A673 (cell line): ENCODE measurements at regions not wholly inside any gene's neighbourhood (a gene's known extent, or its start where the extent isn't known, plus 50 kb on each side); places are given as distances from the start of the nearest gene placed in this dataset.

ENCODE experiments used
- CTCF ChIP-seq: fragments of 300-800, 200-600 bp; sonication (generic); conservative IDR thresholded peaks from 2 replicates; pipeline ENCODE4 v1.5.1; 2017; ENCODE audit warnings: low read depth, mild to moderate bottlenecking, antibody characterized with exemption, low read length, moderate library complexity, mixed read lengths
- EZH2 ChIP-seq: fragments of 200-600 bp; sonication (generic); IDR thresholded peaks from 2 replicates; pipeline ENCODE4 v1.6.1; 2017; ENCODE audit warnings: borderline replicate concordance, low read depth, mild to moderate bottlenecking, mixed read lengths, antibody characterized with exemption, low read length; ENCODE audit not compliant: poor library complexity, severe bottlenecking

GRCh38 chr3:41117398-41117870 lies 81.9 kb upstream of the CTNNB1 start:
- TF ChIP-seq CTCF = no peak
- no peak for TF ChIP-seq EZH2
